ENCODE measurements at regions not wholly inside any gene's neighbourhood (a gene's known extent, or its start where the extent isn't known, plus 50 kb on each side); places are given as distances from the start of the nearest gene placed in this dataset.

- Mint-ChIP-seq H3K4me3 (ENCODE audit: unreplicated experiment) (no peak overlapping the region), H3K36me3 (ENCODE audit: insufficient read depth, unreplicated experiment) (no peaks in the 10 kb centered on the region), H3K9me3 (ENCODE audit: unreplicated experiment) (no peaks in the 10 kb centered on the region), H3K27ac (ENCODE audit: low read depth, unreplicated experiment) (no peak overlapping the region), H3K4me1 (ENCODE audit: insufficient read depth, unreplicated experiment) (no peaks in the 10 kb centered on the region), H3K27me3 (ENCODE audit: insufficient read depth, unreplicated experiment) (peaks cover 11% of the 10 kb centered on the region)
- ChIA-PET POLR2A (no interaction called here), CTCF (no interaction called here)
- intact Hi-C loops (cut with micrococcal nuclease): no loop called here
- no TSS peak for BruUV-seq (replicated peaks)
- no peak for DNase-seq (ENCODE audit: unreplicated experiment)
- TF ChIP-seq CTCF (IDR thresholded peaks at IDR 0.05; ENCODE audit: unreplicated experiment): no peak
These were observed 117.7 kb upstream of the GSC start for GRCh38 chr14:94887591-94887990.

GRCh38 chr14:94886931-94887330, 117.0 kb upstream of the GSC start:
- H3K27ac Mint-ChIP-seq (ENCODE audit: low read depth, unreplicated experiment): no peak overlapping the region
- H3K9me3 Mint-ChIP-seq (ENCODE audit: unreplicated experiment): no peaks in the 10 kb centered on the region
- intact Hi-C loops (cut with micrococcal nuclease): no loop called here
- peaks cover 11% of the 10 kb centered on the region for H3K27me3 Mint-ChIP-seq (ENCODE audit: insufficient read depth, unreplicated experiment)
- ChIA-PET POLR2A (no interaction called here), CTCF (no interaction called here)
- no peaks in the 10 kb centered on the region for H3K36me3 Mint-ChIP-seq (ENCODE audit: insufficient read depth, unreplicated experiment)
- no peak for DNase-seq (ENCODE audit: unreplicated experiment)
- TF ChIP-seq CTCF (IDR thresholded peaks at IDR 0.05; ENCODE audit: unreplicated experiment): no peak
- H3K4me3 Mint-ChIP-seq (ENCODE audit: unreplicated experiment): no peak overlapping the region
- H3K4me1 Mint-ChIP-seq (ENCODE audit: insufficient read depth, unreplicated experiment): no peaks in the 10 kb centered on the region
- no TSS peak for BruUV-seq (replicated peaks)

GRCh38 chr14:94885481-94886155, 115.7 kb upstream of the GSC start:
- CTCF ChIA-PET: interaction anchor here (0.7 kb wide), 1 partner anchor 11 kb away, joined by 3 read pairs; no protein-coding TSS in a partner anchor
- H3K27ac Mint-ChIP-seq (ENCODE audit: low read depth, unreplicated experiment): no peak overlapping the region

GRCh38 chr14:94884616-94885230, 114.8 kb upstream of the GSC start:
- intact Hi-C loops (cut with micrococcal nuclease): no loop called here
- CTCF ChIA-PET: interaction anchor here (0.7 kb wide), 1 partner anchor 10 kb away, joined by 3 read pairs; no protein-coding TSS in a partner anchor
- TF ChIP-seq CTCF (IDR thresholded peaks at IDR 0.05; ENCODE audit: unreplicated experiment): no peak
- H3K9me3 Mint-ChIP-seq (ENCODE audit: unreplicated experiment): no peaks in the 10 kb centered on the region
- POLR2A ChIA-PET: no interaction called here
- no peaks in the 10 kb centered on the region for H3K36me3 Mint-ChIP-seq (ENCODE audit: insufficient read depth, unreplicated experiment)
- no peak overlapping the region for H3K27ac Mint-ChIP-seq (ENCODE audit: low read depth, unreplicated experiment)
- BruUV-seq (replicated peaks): no TSS peak
- no peak for DNase-seq (ENCODE audit: unreplicated experiment)
- no peak overlapping the region for H3K4me3 Mint-ChIP-seq (ENCODE audit: unreplicated experiment)
- H3K27me3 Mint-ChIP-seq (ENCODE audit: insufficient read depth, unreplicated experiment): peaks cover 11% of the 10 kb centered on the region
- no peaks in the 10 kb centered on the region for H3K4me1 Mint-ChIP-seq (ENCODE audit: insufficient read depth, unreplicated experiment)

More at GRCh38 chr14:94885481-94886155, 115.7 kb upstream of the GSC start:
- intact Hi-C loops (cut with micrococcal nuclease): no loop called here
- Mint-ChIP-seq H3K36me3 (ENCODE audit: insufficient read depth, unreplicated experiment) (no peaks in the 10 kb centered on the region), H3K9me3 (ENCODE audit: unreplicated experiment) (no peaks in the 10 kb centered on the region), H3K4me1 (ENCODE audit: insufficient read depth, unreplicated experiment) (no peaks in the 10 kb centered on the region), H3K4me3 (ENCODE audit: unreplicated experiment) (no peak overlapping the region), H3K27me3 (ENCODE audit: insufficient read depth, unreplicated experiment) (peaks cover 11% of the 10 kb centered on the region)
- POLR2A ChIA-PET: no interaction called here
- BruUV-seq (replicated peaks): no TSS peak
- DNase-seq (ENCODE audit: unreplicated experiment): no peak
- TF ChIP-seq CTCF (IDR thresholded peaks at IDR 0.05; ENCODE audit: unreplicated experiment): no peak
